ENCODE measurements at regions not wholly inside any gene's neighbourhood (a gene's known extent, or its start where the extent isn't known, plus 50 kb on each side); places are given as distances from the start of the nearest gene placed in this dataset.

DNA sequence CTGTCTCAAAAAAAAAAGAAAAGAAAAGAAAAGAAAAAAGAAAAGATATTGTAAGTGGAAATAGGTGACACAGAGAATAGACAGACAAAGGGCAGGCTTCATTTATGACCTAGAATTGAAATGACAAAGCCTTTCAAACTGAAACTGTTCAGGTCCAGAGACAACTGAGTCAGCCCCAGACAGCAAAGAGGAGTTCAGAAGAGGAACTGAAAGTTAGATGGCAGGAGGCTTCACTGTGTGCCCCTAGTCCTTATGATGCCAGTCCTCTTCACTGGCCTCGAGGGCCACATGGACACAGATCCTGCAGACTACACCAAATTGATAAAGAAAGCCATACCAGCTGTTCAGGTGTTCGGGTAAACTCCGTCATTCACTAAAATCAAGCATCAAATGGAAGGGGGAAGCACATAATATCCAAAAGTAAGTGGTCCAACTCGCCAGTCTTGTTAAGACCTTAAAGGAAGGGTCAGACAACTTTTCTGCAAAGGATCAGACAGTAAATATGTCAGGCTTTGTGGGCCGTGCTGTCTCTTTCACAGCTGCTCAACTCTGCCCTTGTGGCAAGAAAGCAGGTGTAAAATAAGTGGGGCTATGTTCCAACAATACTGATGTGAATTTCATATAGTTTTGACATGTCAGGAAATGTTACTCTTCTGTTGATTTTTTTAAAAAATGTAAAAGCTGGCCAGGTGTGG is 231.9 kb upstream of the MGAT5 start:
- 65% methylated on average over 2 of the region's 5 CpGs; no CpG with 5 or more reads in 1 of the 2 experiments for WGBS, 2 experiments (ENCODE audit: extremely low coverage in 2 of 2, insufficient read length in 1 of 2)
- CTCF ChIA-PET: no interaction called here

More for the DNA sequence above, 231.9 kb upstream of the MGAT5 start:
- DNase-seq (no peak), ATAC-seq (ENCODE audit: low read depth) (no peak)
- BruUV-seq (replicated peaks): no TSS peak
- no peak overlapping the region for H3K4me2 ChIP-seq (ENCODE audit: low read depth, low read length)
- peak overlapping the region; percentile 68 for H2AFZ ChIP-seq (replicated peaks; ENCODE audit: low read length, poor library complexity)
- no peaks in the 10 kb centered on the region for H4K20me1 ChIP-seq (ENCODE audit: insufficient read depth, low read length)
- H3K18ac ChIP-seq (ENCODE audit: low read depth, low read length): peak overlapping the region; percentile 26; the same call in 1 of the 2 replicates
- H3K9me1 ChIP-seq (ENCODE audit: insufficient read depth, low read length): peaks cover 3% of the 10 kb centered on the region; the same call in 1 of the 2 replicates
- no peak overlapping the region for H3K4ac ChIP-seq (ENCODE audit: low read depth, low read length)
- H3K23ac ChIP-seq (ENCODE audit: low read depth, low read length): no peak overlapping the region
- no peaks in the 10 kb centered on the region for H3K9me3 ChIP-seq (ENCODE audit: control insufficient read depth, insufficient read depth, low read length)
- H2BK5ac ChIP-seq (ENCODE audit: low read depth, low read length, poor library complexity, severe bottlenecking): no peak overlapping the region
- H4K8ac ChIP-seq (ENCODE audit: low read depth in 2 of 2, low read length in 2 of 2): no peak overlapping the region
- dilution Hi-C loops (cut with HindIII; ENCODE audit: low sequenced_read_pairs, unreplicated experiment) (no loop called here), intact Hi-C loops (cut with micrococcal nuclease) (no loop called here), in situ Hi-C loops (cut with MboI; ENCODE audit: low sequenced_read_pairs) (no loop called here)
- POLR2A ChIA-PET (ENCODE audit: unreplicated experiment): no interaction called here
- no peak overlapping the region for H3K4me3 ChIP-seq (ENCODE audit: insufficient read depth, low read depth, low read length)
- H3K36me3 ChIP-seq (ENCODE audit: control insufficient read depth, insufficient read depth, low read length): no peaks in the 10 kb centered on the region
- no peak for TF ChIP-seq SMC3 (IDR thresholded peaks at IDR 0.05; ENCODE audit: low read depth, low read length)
- TF ChIP-seq MXI1 (IDR thresholded peaks at IDR 0.05; ENCODE audit: borderline replicate concordance, low read depth, low read length): no peak
- TF ChIP-seq RCOR1 (IDR thresholded peaks at IDR 0.05; ENCODE audit: insufficient replicate concordance, low read length): no peak
- TF ChIP-seq NFE2L2 (IDR thresholded peaks at IDR 0.05; ENCODE audit: low read depth, low read length): no peak
- TF ChIP-seq BHLHE40 (IDR thresholded peaks at IDR 0.05; ENCODE audit: low read depth, low read length): no peak
- TF ChIP-seq MAZ (IDR thresholded peaks at IDR 0.05; ENCODE audit: borderline replicate concordance, low read depth, low read length): no peak
- TF ChIP-seq, protein P1, sequence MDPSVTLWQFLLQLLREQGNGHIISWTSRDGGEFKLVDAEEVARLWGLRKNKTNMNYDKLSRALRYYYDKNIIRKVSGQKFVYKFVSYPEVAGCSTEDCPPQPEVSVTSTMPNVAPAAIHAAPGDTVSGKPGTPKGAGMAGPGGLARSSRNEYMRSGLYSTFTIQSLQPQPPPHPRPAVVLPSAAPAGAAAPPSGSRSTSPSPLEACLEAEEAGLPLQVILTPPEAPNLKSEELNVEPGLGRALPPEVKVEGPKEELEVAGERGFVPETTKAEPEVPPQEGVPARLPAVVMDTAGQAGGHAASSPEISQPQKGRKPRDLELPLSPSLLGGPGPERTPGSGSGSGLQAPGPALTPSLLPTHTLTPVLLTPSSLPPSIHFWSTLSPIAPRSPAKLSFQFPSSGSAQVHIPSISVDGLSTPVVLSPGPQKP (IDR thresholded peaks at IDR 0.05; ENCODE audit: borderline replicate concordance, low read depth, low read length): no peak
- TF ChIP-seq MAFK (IDR thresholded peaks at IDR 0.05; ENCODE audit: low read depth, low read length): no peak
- no peak for TF ChIP-seq RFX5 (IDR thresholded peaks at IDR 0.05; ENCODE audit: low read depth, low read length)
- TF ChIP-seq, protein P2, sequence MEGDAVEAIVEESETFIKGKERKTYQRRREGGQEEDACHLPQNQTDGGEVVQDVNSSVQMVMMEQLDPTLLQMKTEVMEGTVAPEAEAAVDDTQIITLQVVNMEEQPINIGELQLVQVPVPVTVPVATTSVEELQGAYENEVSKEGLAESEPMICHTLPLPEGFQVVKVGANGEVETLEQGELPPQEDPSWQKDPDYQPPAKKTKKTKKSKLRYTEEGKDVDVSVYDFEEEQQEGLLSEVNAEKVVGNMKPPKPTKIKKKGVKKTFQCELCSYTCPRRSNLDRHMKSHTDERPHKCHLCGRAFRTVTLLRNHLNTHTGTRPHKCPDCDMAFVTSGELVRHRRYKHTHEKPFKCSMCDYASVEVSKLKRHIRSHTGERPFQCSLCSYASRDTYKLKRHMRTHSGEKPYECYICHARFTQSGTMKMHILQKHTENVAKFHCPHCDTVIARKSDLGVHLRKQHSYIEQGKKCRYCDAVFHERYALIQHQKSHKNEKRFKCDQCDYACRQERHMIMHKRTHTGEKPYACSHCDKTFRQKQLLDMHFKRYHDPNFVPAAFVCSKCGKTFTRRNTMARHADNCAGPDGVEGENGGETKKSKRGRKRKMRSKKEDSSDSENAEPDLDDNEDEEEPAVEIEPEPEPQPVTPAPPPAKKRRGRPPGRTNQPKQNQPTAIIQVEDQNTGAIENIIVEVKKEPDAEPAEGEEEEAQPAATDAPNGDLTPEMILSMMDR (conservative IDR thresholded peaks at IDR 0.05; ENCODE audit: low read depth, low read length): no peak
- peak overlapping the region; percentile 16; the same call in 1 of the 2 replicates for H2BK120ac ChIP-seq (ENCODE audit: low read depth, low read length)
- no peak overlapping the region; the same call in 1 of the 2 replicates for H3K14ac ChIP-seq (replicated peaks; ENCODE audit: low read depth, low read length)
- H3K27me3 ChIP-seq (ENCODE audit: control insufficient read depth, insufficient read depth, low read length): no peaks in the 10 kb centered on the region
- H4K91ac ChIP-seq (ENCODE audit: insufficient read depth, low read depth, low read length): no peak overlapping the region; the same call in 1 of the 2 replicates
- no peak overlapping the region for H3K9ac ChIP-seq (ENCODE audit: low read depth, low read length)
- H2AK9ac ChIP-seq (replicated peaks; ENCODE audit: low read depth, low read length, poor library complexity): no peak overlapping the region
- H2AK5ac ChIP-seq (ENCODE audit: low read depth, low read length): peak overlapping the region; percentile 35
- H2BK20ac ChIP-seq (ENCODE audit: low read depth, low read length): 0 out of 2 replicates have a peak overlapping the region, but pooled peaks have one; percentile 65
- peaks cover 4% of the 10 kb centered on the region for H3K4me1 ChIP-seq (ENCODE audit: control insufficient read depth, insufficient read depth, low read length)
- no peak overlapping the region; the same call in 1 of the 2 replicates for H4K5ac ChIP-seq (ENCODE audit: low read depth, low read length)
- H2BK15ac ChIP-seq (ENCODE audit: low read depth, low read length): peak overlapping the region; percentile 88; the same call in 2 of the 3 replicates
- no peak overlapping the region for H3K27ac ChIP-seq (ENCODE audit: insufficient read depth, low read length)
- no peaks in the 10 kb centered on the region for H3K79me1 ChIP-seq (ENCODE audit: low read depth in 1 of 2, low read length in 2 of 2)
- no peak overlapping the region for H3K56ac ChIP-seq (ENCODE audit: extremely low read depth, insufficient read depth, low read length)
